GM12872 (cell line): ENCODE measurements at regions not wholly inside any gene's neighbourhood (a gene's known extent, or its start where the extent isn't known, plus 50 kb on each side); places are given as distances from the start of the nearest gene placed in this dataset.

ENCODE experiments used
- TF ChIP-seq, protein P1 (sequence below): IDR thresholded peaks from 3 replicates; pipeline ENCODE4 v1.5.1; 2011; ENCODE audit warnings: low read depth, mild to moderate bottlenecking, low read length, moderate library complexity; ENCODE audit not compliant: insufficient read depth

DNA sequence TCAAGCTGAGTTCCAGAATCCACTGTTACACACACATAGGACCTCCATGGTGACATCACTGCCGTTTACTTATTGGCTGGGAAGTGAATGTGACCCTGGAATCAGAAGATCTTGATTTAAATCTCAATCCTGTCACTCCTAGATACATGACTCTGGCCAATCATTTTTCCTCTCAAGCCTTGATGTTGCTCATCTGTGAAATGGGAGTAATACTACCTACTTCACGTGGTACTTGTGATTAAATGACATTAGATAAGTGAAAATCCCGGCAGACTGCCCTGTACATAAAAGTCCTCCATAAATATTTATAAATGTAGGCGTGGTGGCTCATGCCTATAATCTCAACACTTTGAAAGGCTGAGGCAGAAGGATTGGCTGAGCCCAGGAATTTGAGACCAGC lies 88.0 kb upstream of the SVIL start:
- TF ChIP-seq, protein P1, sequence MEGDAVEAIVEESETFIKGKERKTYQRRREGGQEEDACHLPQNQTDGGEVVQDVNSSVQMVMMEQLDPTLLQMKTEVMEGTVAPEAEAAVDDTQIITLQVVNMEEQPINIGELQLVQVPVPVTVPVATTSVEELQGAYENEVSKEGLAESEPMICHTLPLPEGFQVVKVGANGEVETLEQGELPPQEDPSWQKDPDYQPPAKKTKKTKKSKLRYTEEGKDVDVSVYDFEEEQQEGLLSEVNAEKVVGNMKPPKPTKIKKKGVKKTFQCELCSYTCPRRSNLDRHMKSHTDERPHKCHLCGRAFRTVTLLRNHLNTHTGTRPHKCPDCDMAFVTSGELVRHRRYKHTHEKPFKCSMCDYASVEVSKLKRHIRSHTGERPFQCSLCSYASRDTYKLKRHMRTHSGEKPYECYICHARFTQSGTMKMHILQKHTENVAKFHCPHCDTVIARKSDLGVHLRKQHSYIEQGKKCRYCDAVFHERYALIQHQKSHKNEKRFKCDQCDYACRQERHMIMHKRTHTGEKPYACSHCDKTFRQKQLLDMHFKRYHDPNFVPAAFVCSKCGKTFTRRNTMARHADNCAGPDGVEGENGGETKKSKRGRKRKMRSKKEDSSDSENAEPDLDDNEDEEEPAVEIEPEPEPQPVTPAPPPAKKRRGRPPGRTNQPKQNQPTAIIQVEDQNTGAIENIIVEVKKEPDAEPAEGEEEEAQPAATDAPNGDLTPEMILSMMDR: no peak

DNA sequence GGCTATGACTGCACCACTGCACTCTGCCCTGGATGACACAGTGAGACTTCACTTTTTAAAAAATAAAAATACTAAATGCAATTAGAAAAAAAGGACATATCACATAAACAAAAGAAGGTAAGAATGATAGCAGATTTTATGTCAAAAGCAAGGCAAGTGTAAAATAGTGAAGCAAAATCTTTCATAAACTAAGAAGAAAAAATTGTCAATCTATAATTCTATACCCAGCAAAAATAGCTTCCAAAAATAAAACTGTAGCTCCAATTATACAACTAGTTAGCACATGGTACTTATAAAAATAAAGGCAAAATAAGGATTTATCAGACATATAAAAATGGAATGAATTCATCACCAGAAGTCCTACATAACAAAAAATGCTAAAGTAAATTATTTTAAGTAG lies 85.4 kb upstream of the SVIL start:
- TF ChIP-seq, protein P1: no peak

DNA sequence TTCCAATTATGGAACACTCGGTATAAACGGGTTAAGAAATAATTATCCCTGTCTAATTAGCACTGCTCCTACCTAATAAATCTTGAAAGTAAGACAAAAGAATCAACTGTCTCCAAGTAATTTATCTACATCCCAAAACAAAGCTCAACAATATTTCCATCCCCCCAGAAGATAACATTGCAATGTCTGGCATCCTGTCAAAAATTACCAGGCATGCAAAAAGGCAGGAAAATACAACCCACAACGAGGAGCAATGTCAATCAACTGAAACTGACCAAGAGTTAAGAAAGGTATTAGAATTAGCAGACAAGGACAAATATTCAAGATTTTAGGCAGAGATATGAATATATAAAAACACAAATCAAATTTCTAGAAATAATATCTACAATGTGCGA lies 84.5 kb upstream of the SVIL start:
- TF ChIP-seq, protein P1: no peak

DNA sequence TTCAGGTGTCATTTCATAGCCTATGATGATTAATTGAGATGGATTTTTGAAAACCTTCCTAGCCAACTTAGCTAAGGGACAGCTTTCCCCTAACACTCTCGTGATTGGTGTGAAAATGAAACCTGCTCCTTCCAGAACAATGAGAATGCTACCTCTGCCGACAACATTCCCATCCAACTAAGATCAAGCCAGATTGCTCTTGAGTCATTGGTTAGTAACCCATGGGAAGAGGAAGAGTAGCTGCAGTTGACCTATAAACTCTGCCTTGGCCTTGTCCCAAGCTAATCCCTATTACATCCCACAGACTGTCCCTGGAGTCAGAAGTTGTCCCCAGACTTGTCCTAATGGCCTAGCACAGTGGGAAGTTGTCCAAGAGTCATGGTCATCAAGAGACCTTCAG lies 80.5 kb upstream of the SVIL start:
- TF ChIP-seq, protein P1: no peak

DNA sequence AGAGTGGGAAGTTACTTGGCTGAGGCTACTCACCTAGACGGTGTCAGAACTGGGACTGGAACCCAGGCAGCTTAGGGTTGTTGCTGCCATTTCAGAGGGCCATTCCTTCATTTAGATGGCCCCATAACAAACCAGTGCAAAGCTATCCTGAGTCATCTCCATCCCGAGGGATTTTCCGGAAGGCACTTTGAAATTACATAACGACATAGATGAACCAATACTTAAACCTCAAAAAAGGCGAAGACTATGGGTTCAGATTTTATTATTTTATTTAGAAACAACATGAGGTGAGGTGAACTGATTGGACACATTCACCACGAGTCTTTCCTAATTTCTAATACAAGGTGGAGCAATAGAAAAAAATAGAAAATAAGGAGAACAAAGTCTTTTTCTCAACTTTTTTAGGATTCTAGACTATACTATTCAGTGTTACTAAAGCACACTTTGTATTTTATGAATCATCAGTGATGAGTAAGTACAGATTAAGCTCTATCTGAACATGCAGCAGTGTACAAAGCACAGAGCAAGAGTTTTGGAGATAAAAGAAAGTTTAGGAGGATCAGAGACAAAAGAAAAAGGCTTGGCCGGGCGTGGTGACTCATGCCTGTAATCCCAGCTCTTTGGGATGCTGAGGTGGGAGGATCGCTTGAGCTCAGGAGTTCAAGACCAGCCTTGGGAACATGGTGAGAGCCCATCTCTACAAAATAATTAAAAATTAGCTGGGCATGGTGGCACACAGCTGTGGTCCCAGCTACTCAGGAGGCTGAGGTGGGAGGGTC lies 79.5 kb upstream of the SVIL start:
- TF ChIP-seq, protein P1: no peak

DNA sequence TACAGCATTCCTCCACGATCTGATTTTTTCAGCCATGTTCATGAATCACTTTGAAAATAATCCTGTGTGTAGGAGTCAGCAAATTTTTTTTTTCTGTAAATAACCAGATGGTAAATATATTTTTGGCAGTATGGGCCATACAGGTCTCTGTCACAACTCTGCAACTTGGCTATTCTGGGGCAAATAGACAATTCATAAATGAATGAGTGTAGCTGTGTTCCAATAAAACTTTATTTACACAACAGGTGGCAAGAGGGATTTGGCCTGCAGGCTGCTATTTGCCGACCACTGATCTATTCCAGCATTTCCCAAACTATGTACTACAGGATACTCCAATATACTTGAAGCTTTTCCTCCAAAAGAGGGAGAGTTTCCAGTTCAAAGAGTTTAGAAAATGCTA lies 78.7 kb upstream of the SVIL start:
- TF ChIP-seq, protein P1: no peak

DNA sequence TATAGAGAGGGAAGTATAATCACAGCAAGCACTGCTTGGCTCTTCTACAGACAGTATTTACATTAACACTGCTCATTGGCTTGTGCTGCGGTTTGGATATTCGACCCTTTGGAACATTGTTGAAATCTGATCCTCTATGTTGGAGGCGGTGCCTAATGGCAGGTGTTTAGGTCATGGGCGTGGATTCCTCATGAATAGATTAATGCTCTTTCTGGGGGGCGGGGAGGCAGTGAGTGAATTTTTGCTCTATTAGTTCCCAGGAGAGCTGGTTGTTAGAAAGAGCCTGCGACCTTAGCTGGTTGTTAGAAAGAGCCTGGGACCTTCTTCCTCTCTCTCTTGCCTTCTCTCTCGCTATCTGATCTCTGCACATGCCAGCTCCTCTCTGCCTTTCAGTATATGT lies 77.3 kb upstream of the SVIL start:
- TF ChIP-seq, protein P1: no peak
